OCI-LY3 (cell line): ENCODE measurements at regions not wholly inside any gene's neighbourhood (a gene's known extent, or its start where the extent isn't known, plus 50 kb on each side); places are given as distances from the start of the nearest gene placed in this dataset.

ENCODE experiments used
- EZH2phosphoT487 ChIP-seq: fragments of 200-600 bp; shearing (Covaris generic); IDR thresholded peaks from 2 replicates; pipeline ENCODE4 v1.6.1; 2018; ENCODE audit warnings: antibody characterized with exemption, mixed run types, low read depth
- TF ChIP-seq, protein P1 (sequence below): fragments of 200-600, 300-600 bp; sonication (generic); IDR thresholded peaks from 2 replicates; pipeline ENCODE4 v1.5.1; 2014; ENCODE audit warnings: antibody characterized with exemption, low read length, low read depth

- TF ChIP-seq, protein P1, sequence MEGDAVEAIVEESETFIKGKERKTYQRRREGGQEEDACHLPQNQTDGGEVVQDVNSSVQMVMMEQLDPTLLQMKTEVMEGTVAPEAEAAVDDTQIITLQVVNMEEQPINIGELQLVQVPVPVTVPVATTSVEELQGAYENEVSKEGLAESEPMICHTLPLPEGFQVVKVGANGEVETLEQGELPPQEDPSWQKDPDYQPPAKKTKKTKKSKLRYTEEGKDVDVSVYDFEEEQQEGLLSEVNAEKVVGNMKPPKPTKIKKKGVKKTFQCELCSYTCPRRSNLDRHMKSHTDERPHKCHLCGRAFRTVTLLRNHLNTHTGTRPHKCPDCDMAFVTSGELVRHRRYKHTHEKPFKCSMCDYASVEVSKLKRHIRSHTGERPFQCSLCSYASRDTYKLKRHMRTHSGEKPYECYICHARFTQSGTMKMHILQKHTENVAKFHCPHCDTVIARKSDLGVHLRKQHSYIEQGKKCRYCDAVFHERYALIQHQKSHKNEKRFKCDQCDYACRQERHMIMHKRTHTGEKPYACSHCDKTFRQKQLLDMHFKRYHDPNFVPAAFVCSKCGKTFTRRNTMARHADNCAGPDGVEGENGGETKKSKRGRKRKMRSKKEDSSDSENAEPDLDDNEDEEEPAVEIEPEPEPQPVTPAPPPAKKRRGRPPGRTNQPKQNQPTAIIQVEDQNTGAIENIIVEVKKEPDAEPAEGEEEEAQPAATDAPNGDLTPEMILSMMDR = no peak
- no peak for TF ChIP-seq EZH2phosphoT487
These were observed 106.8 kb upstream of the SPRY2 start for GRCh38 chr13:80447747-80448146.
